NCI-H1105 (cell line): ENCODE measurements at regions not wholly inside any gene's neighbourhood (a gene's known extent, or its start where the extent isn't known, plus 50 kb on each side); places are given as distances from the start of the nearest gene placed in this dataset.
"Not testable (repeated sequence)": the region's sequence is repeated elsewhere in the genome, so short reads cannot be mapped to it uniquely, and the experiment has no call there.

Experiments used
- DNase-seq: peaks from one replicate; lab custom pipeline; 2025; lab: John Stamatoyannopoulos, UW

GRCh38 chrX:125198546-125198945, 121.1 kb upstream of the TEX13C start:
- DNase-seq: no peak

GRCh38 chrX:125202591-125203248, 117.0 kb upstream of the TEX13C start:
- DNase-seq: no peak

- DNase-seq: no peak
Observed at GRCh38 chrX:125203365-125203736, 116.3 kb upstream of the TEX13C start.

DNA sequence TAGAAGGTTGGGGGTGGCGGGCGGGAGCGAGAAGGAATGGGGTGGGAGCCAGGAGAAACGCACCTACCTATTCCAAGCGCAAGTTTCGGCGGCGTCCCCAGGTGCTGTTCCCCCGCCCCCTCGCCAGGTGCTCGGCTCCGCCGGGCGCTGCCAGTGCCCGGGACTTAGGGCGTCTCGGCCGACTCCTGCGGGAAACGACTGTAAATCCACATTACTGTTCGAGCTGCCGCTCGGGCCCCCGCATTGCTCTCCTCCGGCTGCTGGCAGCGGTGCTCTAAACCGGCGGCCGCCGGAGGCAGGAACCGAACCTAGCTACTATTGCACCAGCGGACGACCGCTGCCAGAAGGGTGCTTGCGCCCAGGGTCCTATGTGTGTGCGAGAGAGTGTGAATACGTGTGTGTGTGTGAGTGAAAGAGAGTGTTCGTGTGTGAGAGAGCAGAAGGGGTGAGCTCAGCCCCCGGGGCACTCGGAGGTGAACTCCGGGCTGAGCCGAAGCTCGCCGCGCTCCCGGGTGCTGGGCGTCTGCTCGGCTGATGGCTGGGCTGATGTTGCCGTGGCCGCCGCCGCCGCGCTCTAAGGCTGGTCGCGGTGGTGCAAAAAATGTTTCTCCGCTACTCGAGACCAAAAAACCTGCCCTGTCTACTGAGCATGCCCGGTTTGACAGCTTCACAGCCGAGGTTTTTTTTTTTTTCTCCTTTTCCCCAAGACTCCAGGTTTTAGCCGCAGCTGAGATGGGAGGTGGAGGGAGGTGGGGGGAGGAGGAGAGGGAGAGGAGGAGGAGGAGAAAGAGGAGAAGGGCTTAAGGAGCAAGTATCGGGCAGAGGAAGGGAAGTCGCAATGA, 115.7 kb upstream of the TEX13C start:
- peak; percentile 55 for DNase-seq

- DNase-seq: no peak
Observed at GRCh38 chrX:125204681-125205132, 115.0 kb upstream of the TEX13C start.

DNA sequence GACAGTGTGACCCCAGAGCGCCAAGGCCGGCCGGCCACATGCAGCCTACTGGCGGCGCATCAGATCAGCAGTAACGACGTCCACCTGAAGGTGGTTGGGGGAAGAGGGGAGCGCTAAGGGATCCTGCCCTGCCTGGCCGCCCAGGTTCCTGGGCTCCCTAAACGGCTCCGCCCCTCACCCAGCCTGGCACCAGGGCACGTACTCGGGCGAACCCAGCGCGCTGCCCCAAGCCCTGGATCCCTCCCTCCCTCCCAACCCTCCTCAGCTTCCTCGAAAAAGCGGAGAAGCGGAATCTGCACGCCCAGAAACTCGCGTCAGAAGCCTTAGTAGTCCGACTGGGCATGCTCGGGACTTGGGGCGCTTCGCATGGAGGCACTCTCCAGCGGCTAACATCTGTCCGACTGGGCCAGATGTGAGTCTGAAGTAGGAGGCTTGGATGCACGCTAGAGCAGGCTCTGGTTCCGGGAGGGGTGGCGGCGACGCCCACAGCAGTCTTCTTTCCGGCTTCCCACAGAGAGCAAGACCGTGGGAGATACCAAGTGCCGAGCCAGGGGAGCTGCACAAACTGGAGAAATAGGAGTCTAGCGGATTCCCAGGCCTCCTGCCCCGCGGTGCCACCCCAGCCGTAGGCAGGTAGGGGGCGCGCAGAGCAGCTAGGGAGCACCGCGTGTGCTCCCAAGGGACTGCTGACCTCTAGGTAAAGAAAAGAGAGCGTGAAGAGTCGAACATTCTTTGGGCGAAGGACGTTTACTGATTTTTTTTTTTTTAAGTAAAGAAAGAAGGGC, 114.3 kb upstream of the TEX13C start:
- peak; percentile 39 for DNase-seq

DNA sequence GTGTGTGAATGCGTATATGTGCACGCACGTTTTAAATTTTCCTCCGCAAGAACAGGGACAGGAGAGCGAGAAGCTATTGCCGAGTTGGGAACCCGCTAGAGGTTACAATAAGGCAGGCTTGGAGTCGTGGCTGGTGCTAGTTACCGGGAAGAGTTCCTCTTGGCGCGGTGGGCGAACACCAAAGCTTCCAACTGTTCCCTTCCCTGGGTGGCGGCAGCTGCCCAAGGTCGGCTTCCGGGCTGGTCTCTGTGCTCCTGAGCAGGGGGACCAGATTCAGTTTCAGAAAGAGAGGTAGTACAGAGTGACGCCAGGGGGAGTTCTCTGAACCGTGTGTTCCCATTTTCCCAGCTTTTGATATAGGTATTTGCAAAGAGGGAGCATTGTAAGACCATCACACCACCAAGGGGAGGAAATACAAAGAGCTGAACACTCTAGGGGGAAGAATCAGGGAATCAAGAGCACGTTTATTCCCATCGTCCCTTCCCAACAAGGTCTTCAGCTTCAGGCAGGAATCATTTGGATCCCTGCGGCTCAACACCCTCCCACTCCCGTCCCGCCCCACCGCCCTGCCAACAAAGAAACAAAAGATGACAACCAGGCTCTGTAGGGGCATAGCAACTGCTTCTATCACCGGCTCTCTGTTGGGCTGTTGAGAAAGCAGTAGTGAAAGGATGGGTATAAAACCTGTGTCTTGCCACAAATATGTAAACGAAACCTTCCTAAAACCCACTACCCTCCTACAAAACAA, 113.6 kb upstream of the TEX13C start:
- DNase-seq: peak; percentile 42

- no peak for DNase-seq
Observed at GRCh38 chrX:125210146-125210545, 109.5 kb upstream of the TEX13C start.

GRCh38 chrX:125219852-125220251, 99.8 kb upstream of the TEX13C start:
- no peak for DNase-seq

DNA sequence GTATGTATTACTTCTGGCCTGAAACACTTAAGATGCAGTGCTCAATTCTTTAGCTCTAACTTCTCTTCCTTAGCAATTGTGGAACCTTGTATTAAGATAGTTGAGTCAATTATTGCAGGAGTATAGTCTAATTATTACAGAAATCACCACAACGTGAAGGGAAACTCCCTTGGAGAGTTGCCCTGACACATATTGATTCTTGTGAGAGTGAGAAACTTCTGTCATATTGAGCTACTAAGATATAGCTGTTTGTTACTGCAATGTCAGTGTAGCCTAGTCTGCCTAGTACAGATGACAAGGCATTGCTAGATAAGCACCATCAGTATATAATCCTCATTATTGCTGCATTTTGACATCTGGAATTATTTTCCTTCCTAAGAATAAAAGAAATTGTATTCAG, 82.7 kb upstream of the TEX13C start:
- DNase-seq: no peak

DNA sequence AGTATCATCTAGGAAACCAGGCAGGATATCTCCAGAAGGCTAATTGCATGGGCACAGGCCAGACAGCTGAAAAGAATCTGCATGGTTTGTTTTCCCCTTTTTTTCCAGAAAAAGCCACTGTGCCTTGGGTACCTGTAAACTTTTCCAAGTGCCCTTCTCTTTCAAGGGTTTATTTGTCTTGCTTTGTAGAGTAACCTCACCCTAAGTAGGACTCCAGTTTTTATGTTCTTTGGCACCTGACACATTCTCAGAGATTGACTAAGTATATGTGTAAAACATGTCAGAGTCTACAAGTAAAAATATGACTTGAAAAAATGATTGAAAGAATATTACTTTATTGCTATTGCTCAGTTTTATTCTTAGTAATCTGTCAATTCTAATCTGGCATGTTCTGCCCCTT, 70.7 kb upstream of the TEX13C start:
- no peak for DNase-seq

- DNase-seq: not testable (repeated sequence)
Observed at GRCh38 chrX:125255759-125256158, 63.9 kb upstream of the TEX13C start.

DNA sequence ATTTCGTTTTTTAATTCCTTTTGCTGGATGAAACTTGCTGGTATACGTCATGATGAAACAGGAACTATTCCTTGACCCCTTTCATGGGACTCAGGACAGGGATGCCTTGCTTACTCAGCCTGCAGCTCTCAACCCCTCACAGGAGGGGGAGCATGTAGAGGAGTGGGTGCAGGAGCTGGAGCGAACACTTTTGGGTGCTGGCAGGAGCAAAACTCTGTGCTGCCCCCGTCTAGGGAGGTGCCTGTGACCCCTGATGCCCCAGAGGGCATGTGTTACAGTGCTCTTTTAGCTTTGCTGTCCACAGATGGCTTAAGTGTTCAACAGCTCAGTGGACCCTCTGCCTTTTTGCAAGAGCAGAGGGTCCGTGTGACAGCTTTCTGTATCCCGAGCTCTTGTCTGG, 56.8 kb upstream of the TEX13C start:
- DNase-seq: no peak

DNA sequence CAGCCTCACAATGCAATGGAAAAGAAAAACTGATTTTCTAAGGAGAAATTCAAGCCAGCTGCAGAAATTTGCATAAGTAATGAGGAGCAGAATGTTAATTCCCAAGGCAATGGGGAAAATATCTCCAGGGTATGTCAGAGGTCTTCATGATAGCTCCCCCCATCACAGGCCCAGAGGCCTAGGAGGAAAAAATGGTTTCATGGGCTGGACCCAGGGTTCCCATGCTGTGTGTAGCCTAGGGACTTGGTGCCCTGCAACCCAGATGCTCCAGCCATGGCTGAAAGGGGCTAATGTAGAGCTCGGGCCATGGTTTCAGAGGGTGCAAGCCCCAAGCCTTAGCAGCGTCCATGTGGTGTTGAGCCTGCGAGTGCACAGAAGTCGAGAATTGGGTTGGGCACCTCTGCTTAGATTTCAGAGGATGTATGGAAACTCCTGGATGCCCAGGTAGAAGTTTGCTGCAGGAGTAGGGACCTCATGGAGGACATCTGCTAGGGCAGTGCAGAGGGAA, 53.5 kb upstream of the TEX13C start:
- no peak for DNase-seq
